ENCODE measurements at regions not wholly inside any gene's neighbourhood (a gene's known extent, or its start where the extent isn't known, plus 50 kb on each side); places are given as distances from the start of the nearest gene placed in this dataset.

- H2AFZ ChIP-seq (ENCODE audit: low read length), result no peak overlapping the region
Measured at GRCh38 chr2:212644195-212644837, 105.7 kb upstream of the ERBB4 start.

GRCh38 chr2:212640428-212640827, 101.8 kb upstream of the ERBB4 start:
- H3K4me2 ChIP-seq (ENCODE audit: low read length), result no peak overlapping the region
- TF ChIP-seq CTCF (IDR thresholded peaks at IDR 0.05; ENCODE audit: low read length), result no peak
- no peak for TF ChIP-seq EZH2 (IDR thresholded peaks at IDR 0.05; ENCODE audit: borderline replicate concordance, low read length)
- no peaks in the 10 kb centered on the region for H3K9me3 ChIP-seq (ENCODE audit: low read length)
- H3K4me1 ChIP-seq (ENCODE audit: insufficient read depth, low read length, severe bottlenecking), result no peaks in the 10 kb centered on the region
- no peaks in the 10 kb centered on the region for H4K20me1 ChIP-seq (ENCODE audit: insufficient read depth, low read length)
- H3F3A ChIP-seq (ENCODE audit: insufficient read depth, low read length), result no peaks in the 10 kb centered on the region
- H3K4me3 ChIP-seq (ENCODE audit: low read depth, low read length, poor library complexity, severe bottlenecking), result no peak overlapping the region
- H2AFZ ChIP-seq (ENCODE audit: low read length), result no peak overlapping the region
- H3K9ac ChIP-seq (ENCODE audit: low read length), result no peak overlapping the region
- no peak overlapping the region for H3K27ac ChIP-seq (ENCODE audit: low read depth, low read length, poor library complexity, severe bottlenecking)
- H3K79me2 ChIP-seq (ENCODE audit: insufficient read depth, low read length), result no peaks in the 10 kb centered on the region
- no peaks in the 10 kb centered on the region for H3K36me3 ChIP-seq (ENCODE audit: insufficient read depth, low read length)
- no peaks in the 10 kb centered on the region for H3K9me2 ChIP-seq (ENCODE audit: low read depth, low read length)
- H3K27me3 ChIP-seq (ENCODE audit: insufficient read depth, low read length), result no peaks in the 10 kb centered on the region

More at GRCh38 chr2:212644195-212644837, 105.7 kb upstream of the ERBB4 start:
- Histone ChIP-seq H3K36me3 (ENCODE audit: insufficient read depth, low read length) (no peaks in the 10 kb centered on the region), H3F3A (ENCODE audit: insufficient read depth, low read length) (no peaks in the 10 kb centered on the region), H3K27me3 (ENCODE audit: insufficient read depth, low read length) (no peaks in the 10 kb centered on the region), H3K9me2 (ENCODE audit: low read depth, low read length) (no peaks in the 10 kb centered on the region), H4K20me1 (ENCODE audit: insufficient read depth, low read length) (no peaks in the 10 kb centered on the region), H3K4me1 (ENCODE audit: insufficient read depth, low read length, severe bottlenecking) (no peaks in the 10 kb centered on the region), H3K4me3 (ENCODE audit: low read depth, low read length, poor library complexity, severe bottlenecking) (no peak overlapping the region), H3K9me3 (ENCODE audit: low read length) (no peaks in the 10 kb centered on the region), H3K9ac (ENCODE audit: low read length) (no peak overlapping the region), H3K79me2 (ENCODE audit: insufficient read depth, low read length) (no peaks in the 10 kb centered on the region), H3K4me2 (ENCODE audit: low read length) (no peak overlapping the region), H3K27ac (ENCODE audit: low read depth, low read length, poor library complexity, severe bottlenecking) (no peak overlapping the region)
- TF ChIP-seq CTCF (IDR thresholded peaks at IDR 0.05; ENCODE audit: low read length) (no peak), EZH2 (IDR thresholded peaks at IDR 0.05; ENCODE audit: borderline replicate concordance, low read length) (no peak)

- no peaks in the 10 kb centered on the region for H3K27me3 ChIP-seq (ENCODE audit: insufficient read depth, low read length)
- H3K4me3 ChIP-seq (ENCODE audit: low read depth, low read length, poor library complexity, severe bottlenecking), result no peak overlapping the region
- H4K20me1 ChIP-seq (ENCODE audit: insufficient read depth, low read length), result no peaks in the 10 kb centered on the region
- H2AFZ ChIP-seq (ENCODE audit: low read length), result no peak overlapping the region
- H3K4me1 ChIP-seq (ENCODE audit: insufficient read depth, low read length, severe bottlenecking), result no peaks in the 10 kb centered on the region
- no peaks in the 10 kb centered on the region for H3F3A ChIP-seq (ENCODE audit: insufficient read depth, low read length)
- H3K9me2 ChIP-seq (ENCODE audit: low read depth, low read length), result no peaks in the 10 kb centered on the region
- no peaks in the 10 kb centered on the region for H3K36me3 ChIP-seq (ENCODE audit: insufficient read depth, low read length)
- H3K9me3 ChIP-seq (ENCODE audit: low read length), result no peaks in the 10 kb centered on the region
- TF ChIP-seq EZH2 (IDR thresholded peaks at IDR 0.05; ENCODE audit: borderline replicate concordance, low read length) (no peak), CTCF (IDR thresholded peaks at IDR 0.05; ENCODE audit: low read length) (no peak)
- H3K27ac ChIP-seq (ENCODE audit: low read depth, low read length, poor library complexity, severe bottlenecking), result no peak overlapping the region
- no peaks in the 10 kb centered on the region for H3K79me2 ChIP-seq (ENCODE audit: insufficient read depth, low read length)
- H3K9ac ChIP-seq (ENCODE audit: low read length), result no peak overlapping the region
- H3K4me2 ChIP-seq (ENCODE audit: low read length), result no peak overlapping the region
Measured at GRCh38 chr2:212638694-212639093, 100.1 kb upstream of the ERBB4 start.
